Vagina (tissue), 2 donors: ENCODE measurements at regions not wholly inside any gene's neighbourhood (a gene's known extent, or its start where the extent isn't known, plus 50 kb on each side); places are given as distances from the start of the nearest gene placed in this dataset.

Experiments
- POLR2A ChIP-seq, 2 donors: fragments of 450-650 bp; IDR thresholded peaks; one replicate each; pipeline ENCODE4 v1.6.1; 2017; ENCODE audit warnings: antibody characterized with exemption in 2 of 2, mild to moderate bottlenecking in 2 of 2, moderate library complexity in 2 of 2
- POLR2AphosphoS5 ChIP-seq, 2 donors: sonication (generic); formaldehyde crosslinking; IDR thresholded peaks; one replicate each; pipeline ENCODE4 v1.9.0; 2017; ENCODE audit warnings: antibody characterized with exemption in 2 of 2, mild to moderate bottlenecking in 2 of 2, low read depth in 1 of 2; ENCODE audit not compliant: insufficient read depth in 1 of 2
- TF ChIP-seq, protein P1 (sequence below), 3 experiments: fragments of 450-650 bp in 2 of 3; fragments of 200-600 bp in 1 of 3; sonication (generic) in 1 of 3; IDR thresholded peaks; one replicate each; pipeline ENCODE4 v1.5.1; 2017 to 2019; ENCODE audit warnings: antibody characterized with exemption in 3 of 3, mild to moderate bottlenecking in 2 of 3, moderate library complexity in 2 of 3

DNA sequence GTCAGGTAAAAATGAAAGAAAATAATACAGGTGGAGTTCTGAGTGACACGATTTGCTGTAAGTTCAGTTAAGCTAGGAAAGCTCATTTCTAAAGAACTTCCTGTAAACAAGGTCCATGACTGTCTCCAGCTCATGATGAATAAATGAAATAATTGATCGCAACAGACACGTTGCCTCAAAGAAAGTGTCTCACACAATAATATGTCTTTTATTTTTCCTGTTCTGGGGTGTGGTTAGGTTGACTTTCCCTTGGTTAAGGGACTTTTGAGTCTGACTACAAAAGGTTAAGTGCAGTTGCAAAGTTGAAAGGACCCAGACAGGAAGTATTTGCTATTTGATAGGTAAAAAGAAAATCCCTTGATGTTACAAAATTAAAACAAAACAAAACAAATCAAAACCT is 304.2 kb upstream of the PRDM1 start:
- TF ChIP-seq, protein P1, sequence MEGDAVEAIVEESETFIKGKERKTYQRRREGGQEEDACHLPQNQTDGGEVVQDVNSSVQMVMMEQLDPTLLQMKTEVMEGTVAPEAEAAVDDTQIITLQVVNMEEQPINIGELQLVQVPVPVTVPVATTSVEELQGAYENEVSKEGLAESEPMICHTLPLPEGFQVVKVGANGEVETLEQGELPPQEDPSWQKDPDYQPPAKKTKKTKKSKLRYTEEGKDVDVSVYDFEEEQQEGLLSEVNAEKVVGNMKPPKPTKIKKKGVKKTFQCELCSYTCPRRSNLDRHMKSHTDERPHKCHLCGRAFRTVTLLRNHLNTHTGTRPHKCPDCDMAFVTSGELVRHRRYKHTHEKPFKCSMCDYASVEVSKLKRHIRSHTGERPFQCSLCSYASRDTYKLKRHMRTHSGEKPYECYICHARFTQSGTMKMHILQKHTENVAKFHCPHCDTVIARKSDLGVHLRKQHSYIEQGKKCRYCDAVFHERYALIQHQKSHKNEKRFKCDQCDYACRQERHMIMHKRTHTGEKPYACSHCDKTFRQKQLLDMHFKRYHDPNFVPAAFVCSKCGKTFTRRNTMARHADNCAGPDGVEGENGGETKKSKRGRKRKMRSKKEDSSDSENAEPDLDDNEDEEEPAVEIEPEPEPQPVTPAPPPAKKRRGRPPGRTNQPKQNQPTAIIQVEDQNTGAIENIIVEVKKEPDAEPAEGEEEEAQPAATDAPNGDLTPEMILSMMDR (IDR thresholded peaks at IDR 0.05) = no peak
- no peak for TF ChIP-seq POLR2A (IDR thresholded peaks at IDR 0.05)
- no peak for TF ChIP-seq POLR2AphosphoS5 (IDR thresholded peaks at IDR 0.05; ENCODE audit: insufficient read depth in 1 of 2, low read depth in 1 of 2)
